ENCODE measurements at regions not wholly inside any gene's neighbourhood (a gene's known extent, or its start where the extent isn't known, plus 50 kb on each side); places are given as distances from the start of the nearest gene placed in this dataset.

DNA sequence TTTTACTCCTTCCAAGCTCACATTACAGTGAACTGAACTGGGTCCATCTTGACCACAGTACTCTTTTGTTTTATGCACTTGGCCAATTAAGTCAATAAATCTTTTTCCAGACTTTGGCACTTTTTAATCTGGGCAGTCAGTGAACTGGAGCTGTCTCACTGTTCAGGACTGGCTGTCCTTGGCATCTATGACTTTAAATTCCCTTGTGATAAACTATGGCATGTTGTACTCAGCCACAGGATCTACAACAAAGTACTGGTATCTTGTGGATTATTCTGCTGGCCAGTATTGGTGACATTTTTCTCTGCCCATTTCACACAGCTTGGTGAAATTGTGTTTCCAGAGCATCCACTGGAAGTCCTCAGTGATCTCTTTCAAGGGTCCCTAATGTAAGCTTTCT is 1144.8 kb upstream of the SEMA6A start:
- DNase-seq (ENCODE audit: low read depth), result no peak
- no peak overlapping the region for H3K4me3 ChIP-seq (ENCODE audit: low read depth, low read length)
- TF ChIP-seq, protein P1, sequence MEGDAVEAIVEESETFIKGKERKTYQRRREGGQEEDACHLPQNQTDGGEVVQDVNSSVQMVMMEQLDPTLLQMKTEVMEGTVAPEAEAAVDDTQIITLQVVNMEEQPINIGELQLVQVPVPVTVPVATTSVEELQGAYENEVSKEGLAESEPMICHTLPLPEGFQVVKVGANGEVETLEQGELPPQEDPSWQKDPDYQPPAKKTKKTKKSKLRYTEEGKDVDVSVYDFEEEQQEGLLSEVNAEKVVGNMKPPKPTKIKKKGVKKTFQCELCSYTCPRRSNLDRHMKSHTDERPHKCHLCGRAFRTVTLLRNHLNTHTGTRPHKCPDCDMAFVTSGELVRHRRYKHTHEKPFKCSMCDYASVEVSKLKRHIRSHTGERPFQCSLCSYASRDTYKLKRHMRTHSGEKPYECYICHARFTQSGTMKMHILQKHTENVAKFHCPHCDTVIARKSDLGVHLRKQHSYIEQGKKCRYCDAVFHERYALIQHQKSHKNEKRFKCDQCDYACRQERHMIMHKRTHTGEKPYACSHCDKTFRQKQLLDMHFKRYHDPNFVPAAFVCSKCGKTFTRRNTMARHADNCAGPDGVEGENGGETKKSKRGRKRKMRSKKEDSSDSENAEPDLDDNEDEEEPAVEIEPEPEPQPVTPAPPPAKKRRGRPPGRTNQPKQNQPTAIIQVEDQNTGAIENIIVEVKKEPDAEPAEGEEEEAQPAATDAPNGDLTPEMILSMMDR (IDR thresholded peaks at IDR 0.05; ENCODE audit: insufficient read depth, low read depth, low read length), result no peak

DNA sequence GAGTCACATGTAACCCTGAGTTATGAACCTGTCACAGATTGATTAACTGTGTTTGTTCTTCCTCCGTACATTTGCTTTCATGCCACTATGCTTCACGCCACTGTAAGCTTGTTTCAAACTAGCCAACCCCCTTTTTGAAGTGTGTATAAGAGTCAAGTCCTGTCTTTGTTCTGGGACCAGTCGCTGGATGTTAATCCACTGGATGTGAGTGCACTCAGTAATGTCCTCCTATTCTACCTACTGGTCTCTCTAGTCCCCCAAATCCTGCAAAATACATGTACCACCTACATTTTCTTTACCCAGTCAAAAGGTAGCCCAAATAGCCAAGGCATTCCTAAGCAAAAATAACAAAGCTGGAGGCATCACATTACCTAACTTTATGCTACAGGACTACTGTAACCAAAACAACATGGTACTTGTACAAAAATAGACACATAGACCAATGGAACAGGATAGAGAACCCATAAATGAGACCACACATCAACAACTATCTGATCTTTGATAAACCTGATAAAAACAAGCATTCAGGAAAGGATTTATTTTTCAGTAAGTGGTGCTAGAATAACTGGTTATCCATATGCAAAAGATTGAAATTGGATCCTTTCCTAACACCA is 1139.1 kb upstream of the SEMA6A start:
- peak; percentile 17 for DNase-seq (ENCODE audit: low read depth)
- no peak overlapping the region for H3K4me3 ChIP-seq (ENCODE audit: low read depth, low read length)
- TF ChIP-seq, protein P1 (IDR thresholded peaks at IDR 0.05; ENCODE audit: insufficient read depth, low read depth, low read length), result no peak

DNA sequence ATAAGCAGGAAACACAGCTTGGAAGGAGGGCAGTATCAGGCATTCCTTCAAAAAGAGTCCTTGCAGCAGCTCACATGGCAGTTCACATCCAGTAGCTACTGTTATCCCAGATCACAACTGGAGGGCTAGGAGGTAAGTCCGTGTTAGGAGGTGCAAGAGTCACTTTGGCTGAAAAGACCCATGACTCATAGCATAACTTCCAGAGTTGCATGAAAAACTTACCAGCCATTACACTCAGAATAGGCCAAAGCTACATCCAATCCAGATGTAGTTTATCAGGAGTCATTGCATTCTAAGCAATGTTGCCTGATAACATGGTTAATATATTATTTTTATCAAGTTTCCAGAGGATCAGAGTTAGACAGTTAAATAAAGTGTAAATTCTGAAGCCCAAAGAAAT is 1126.4 kb upstream of the SEMA6A start:
- TF ChIP-seq, protein P1 (IDR thresholded peaks at IDR 0.05; ENCODE audit: insufficient read depth, low read depth, low read length), result no peak
- no peak overlapping the region for H3K4me3 ChIP-seq (ENCODE audit: low read depth, low read length)
- DNase-seq (ENCODE audit: low read depth), result no peak

DNA sequence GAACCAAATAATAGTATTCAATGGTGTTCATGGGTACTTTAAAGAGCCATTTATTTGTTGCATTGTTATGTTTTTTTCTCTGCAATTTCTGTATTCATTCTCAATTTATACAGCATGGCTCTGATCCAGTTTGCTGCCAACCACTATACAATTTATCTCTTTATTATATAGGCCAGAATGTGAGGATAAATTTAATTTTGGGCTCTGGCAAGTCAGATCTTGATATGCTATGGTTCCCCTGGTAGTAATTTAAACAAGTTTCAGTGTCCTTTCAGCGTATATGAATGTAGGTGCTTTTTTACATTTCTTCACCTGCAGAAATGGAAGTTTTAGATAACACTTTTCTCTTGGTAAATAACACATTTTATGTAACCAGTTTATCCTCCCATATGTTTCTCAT is 1118.0 kb upstream of the SEMA6A start:
- no peak overlapping the region for H3K4me3 ChIP-seq (ENCODE audit: low read depth, low read length)
- DNase-seq (ENCODE audit: low read depth), result no peak
- TF ChIP-seq, protein P1 (IDR thresholded peaks at IDR 0.05; ENCODE audit: insufficient read depth, low read depth, low read length), result no peak

DNA sequence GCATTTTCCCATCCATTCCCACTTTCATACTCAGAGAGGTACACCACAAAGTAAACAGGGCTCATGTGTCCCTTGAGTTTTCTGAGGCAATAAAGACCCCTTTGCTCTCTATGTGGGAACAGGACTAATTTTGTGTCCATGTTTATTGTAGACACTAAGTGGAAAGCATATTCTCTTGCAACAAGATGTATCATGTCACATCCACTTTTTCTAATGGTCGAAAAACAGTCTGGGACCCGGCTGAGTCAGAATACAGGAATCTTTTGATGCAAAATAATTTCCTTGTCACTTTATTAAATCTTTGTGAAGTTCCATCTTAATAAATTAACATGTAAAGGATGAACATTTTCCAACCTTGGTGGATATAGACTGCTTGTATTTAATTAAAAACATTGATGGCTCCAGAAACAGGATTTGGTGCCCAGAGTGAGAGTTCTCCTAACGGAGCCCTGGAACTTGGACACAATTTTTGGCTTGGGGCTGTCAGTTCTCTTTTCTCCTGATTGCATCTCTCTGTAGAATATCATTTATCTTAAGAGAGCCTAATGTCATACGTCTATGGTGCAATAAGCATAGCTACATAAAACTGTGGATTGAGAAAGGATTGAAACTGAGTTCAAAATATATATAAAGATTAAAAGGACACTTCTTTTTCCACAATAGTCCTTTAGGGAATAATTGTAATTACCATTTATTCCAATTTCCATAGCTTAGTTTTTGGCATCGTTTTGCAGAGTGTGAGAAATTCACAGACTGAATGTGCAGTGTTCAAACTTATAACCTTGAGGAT is 1116.7 kb upstream of the SEMA6A start:
- DNase-seq (ENCODE audit: low read depth), result no peak

DNA sequence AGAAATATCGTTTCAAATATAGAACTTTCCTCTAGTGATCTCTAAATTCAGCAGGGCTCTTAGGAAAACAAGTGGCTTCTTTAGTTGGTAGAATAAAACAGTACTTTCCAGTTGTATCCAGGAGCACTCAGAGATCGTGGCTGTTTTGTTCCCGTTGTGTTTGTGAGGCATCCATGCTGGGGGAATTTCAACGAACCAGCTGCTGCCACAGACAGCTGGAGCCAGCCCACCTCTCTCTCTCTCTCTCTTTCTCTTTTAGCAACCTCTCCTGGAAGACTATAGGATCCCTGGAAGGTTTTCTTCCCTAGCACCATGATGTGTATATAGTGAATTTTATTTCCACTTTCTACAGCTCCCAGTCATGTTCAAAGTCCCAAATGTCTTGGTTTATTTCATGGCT is 1116.0 kb upstream of the SEMA6A start:
- TF ChIP-seq, protein P1 (IDR thresholded peaks at IDR 0.05; ENCODE audit: insufficient read depth, low read depth, low read length), result no peak
- DNase-seq (ENCODE audit: low read depth), result no peak
- H3K4me3 ChIP-seq (ENCODE audit: low read depth, low read length), result no peak overlapping the region

More for the DNA sequence above, 1116.7 kb upstream of the SEMA6A start:
- H3K4me3 ChIP-seq (ENCODE audit: low read depth, low read length), result no peak overlapping the region
- TF ChIP-seq, protein P1 (IDR thresholded peaks at IDR 0.05; ENCODE audit: insufficient read depth, low read depth, low read length), result no peak
